ENCODE measurements at regions not wholly inside any gene's neighbourhood (a gene's known extent, or its start where the extent isn't known, plus 50 kb on each side); places are given as distances from the start of the nearest gene placed in this dataset.

GRCh38 chr22:49189871-49190270 lies 637.8 kb downstream of the BRD1 start:
- in situ Hi-C loops (cut with HindIII; ENCODE audit: extremely low pct_ligation_motif_present, low pct_unique_long_range_greater_than_20kb): no loop called here
- no peak overlapping the region for H3K4me3 ChIP-seq (replicated peaks in 1 of 3; ENCODE audit: insufficient read depth in 1 of 3, low read depth in 2 of 3, low read length in 3 of 3)
- no peak for DNase-seq (ENCODE audit: low spot score)
- BruUV-seq (replicated peaks): no TSS peak
- intact Hi-C loops (cut with micrococcal nuclease; ENCODE audit: unreplicated experiment): no loop called here
- 69% methylated on average over 14 of the region's 14 CpGs for WGBS (ENCODE audit: low lambda C conversion rate)
- H3K9me3 ChIP-seq (ENCODE audit: low read length): peaks cover 7% of the 10 kb centered on the region; the same call in 1 of the 2 replicates
- no peak for ATAC-seq
- no peak for FAIRE-seq
- no peak overlapping the region for H3K4me2 ChIP-seq (ENCODE audit: low read depth, low read length)
- H3K27me3 ChIP-seq (ENCODE audit: control insufficient read depth in 1 of 2, insufficient read depth in 2 of 2, low read length in 2 of 2): peaks cover 0 to 30% of the 10 kb centered on the region in 2 experiments; a peak in 4 of 5 replicates
- TF ChIP-seq CSRNP1 (CRISPR knock-in tag; IDR thresholded peaks at IDR 0.05): no peak
- TF ChIP-seq ZNF460 (CRISPR knock-in tag; IDR thresholded peaks at IDR 0.05; ENCODE audit: borderline replicate concordance): no peak
- no peak for TF ChIP-seq MATR3 (CRISPR knock-in tag; IDR thresholded peaks at IDR 0.05)
- no peaks in the 10 kb centered on the region for H3K79me2 ChIP-seq (ENCODE audit: insufficient read depth, low read length)
- ChIA-PET CTCF (ENCODE audit: low intra/inter-chr PET ratio, low total read pairs) (no interaction called here), POLR2A (no interaction called here)
- peaks cover 14% of the 10 kb centered on the region for H3K4me1 ChIP-seq (ENCODE audit: insufficient read depth, low read length)
- H3K9ac ChIP-seq (ENCODE audit: insufficient read depth, low read depth, low read length): no peak overlapping the region
- no peaks in the 10 kb centered on the region for H3K36me3 ChIP-seq (replicated peaks in 1 of 2; ENCODE audit: control insufficient read depth in 1 of 2, insufficient read depth in 2 of 2, low read length in 2 of 2)
- H3K27ac ChIP-seq (ENCODE audit: extremely low read length, insufficient read depth, low read length): no peak overlapping the region
- peaks cover 3% of the 10 kb centered on the region; the same call in 1 of the 2 replicates for H4K20me1 ChIP-seq (ENCODE audit: insufficient read depth, low read length)
- H2AFZ ChIP-seq (ENCODE audit: low read length): no peak overlapping the region

- ATAC-seq (no peak), DNase-seq (ENCODE audit: low spot score) (no peak), FAIRE-seq (no peak)
- Histone ChIP-seq H3K79me2 (ENCODE audit: insufficient read depth, low read length) (no peaks in the 10 kb centered on the region), H3K9me3 (ENCODE audit: low read length) (peaks cover 7% of the 10 kb centered on the region; the same call in 1 of the 2 replicates), H3K27me3 (ENCODE audit: control insufficient read depth in 1 of 2, insufficient read depth in 2 of 2, low read length in 2 of 2) (peaks cover 1 to 27% of the 10 kb centered on the region in 2 experiments), H3K27ac (ENCODE audit: extremely low read length, insufficient read depth, low read length) (no peak overlapping the region), H3K9ac (ENCODE audit: insufficient read depth, low read depth, low read length) (no peak overlapping the region), H3K4me3 (replicated peaks in 1 of 3; ENCODE audit: insufficient read depth in 1 of 3, low read depth in 2 of 3, low read length in 3 of 3) (no peak overlapping the region), H3K4me2 (ENCODE audit: low read depth, low read length) (no peak overlapping the region), H3K4me1 (ENCODE audit: insufficient read depth, low read length) (peaks cover 14% of the 10 kb centered on the region), H4K20me1 (ENCODE audit: insufficient read depth, low read length) (peaks cover 3% of the 10 kb centered on the region; the same call in 1 of the 2 replicates), H3K36me3 (replicated peaks in 1 of 2; ENCODE audit: control insufficient read depth in 1 of 2, insufficient read depth in 2 of 2, low read length in 2 of 2) (no peaks in the 10 kb centered on the region), H2AFZ (ENCODE audit: low read length) (no peak overlapping the region)
- ChIA-PET CTCF (ENCODE audit: low intra/inter-chr PET ratio, low total read pairs) (no interaction called here), POLR2A (no interaction called here)
- intact Hi-C loops (cut with micrococcal nuclease; ENCODE audit: unreplicated experiment) (no loop called here), in situ Hi-C loops (cut with HindIII; ENCODE audit: extremely low pct_ligation_motif_present, low pct_unique_long_range_greater_than_20kb) (no loop called here)
- 51% methylated on average over 9 of the region's 10 CpGs for WGBS (ENCODE audit: low lambda C conversion rate)
- no TSS peak for BruUV-seq (replicated peaks)
- TF ChIP-seq KIAA2018 (CRISPR knock-in tag; IDR thresholded peaks at IDR 0.05; ENCODE audit: borderline replicate concordance) (no peak), ZNF569 (CRISPR knock-in tag; IDR thresholded peaks at IDR 0.05; ENCODE audit: borderline replicate concordance) (no peak)
Observed at GRCh38 chr22:49188591-49188990, 639.1 kb downstream of the BRD1 start.

Measured in HepG2 (cell line).